PFSK-1 (cell line): ENCODE measurements at regions not wholly inside any gene's neighbourhood (a gene's known extent, or its start where the extent isn't known, plus 50 kb on each side); places are given as distances from the start of the nearest gene placed in this dataset.

Experiments used
- FOXP2 ChIP-seq: optimal IDR thresholded peaks from 2 replicates; pipeline ENCODE3; 2011; ENCODE audit warnings: borderline replicate concordance, control low read depth, inconsistent platforms; ENCODE audit not compliant: insufficient read depth; ENCODE audit errors: extremely low read length, extremely low read depth
- POLR2AphosphoS5 ChIP-seq: IDR thresholded peaks from 2 replicates; pipeline ENCODE4 v1.6.1; 2012; ENCODE audit warnings: low read depth, mild to moderate bottlenecking, control low read depth, low read length, moderate library complexity
- SIN3A ChIP-seq: IDR thresholded peaks from 2 replicates; pipeline ENCODE4 v1.6.1; 2012; ENCODE audit warnings: mild to moderate bottlenecking, low read length, moderate library complexity, borderline replicate concordance; ENCODE audit not compliant: insufficient read depth
- TAF1 ChIP-seq: IDR thresholded peaks from 2 replicates; pipeline ENCODE4 v1.6.1; 2012; ENCODE audit warnings: low read length, control low read depth, borderline replicate concordance; ENCODE audit not compliant: insufficient read depth
- TF ChIP-seq, protein P1 (sequence below), 2 experiments: IDR thresholded peaks; 2 replicates each; pipeline versions ENCODE4 v1.6.1 to v1.8.0; 2011 to 2012; ENCODE audit warnings: low read depth in 2 of 2, low read length in 2 of 2, control low read depth in 1 of 2, inconsistent platforms in 1 of 2, mild to moderate bottlenecking in 1 of 2, moderate library complexity in 1 of 2; ENCODE audit not compliant: insufficient read depth in 1 of 2

GRCh38 chr13:105552078-105552477 lies 983.4 kb downstream of the EFNB2 start:
- TF ChIP-seq SIN3A (no peak), FOXP2 (no peak), TAF1 (no peak), POLR2AphosphoS5 (no peak)
- TF ChIP-seq, protein P1, sequence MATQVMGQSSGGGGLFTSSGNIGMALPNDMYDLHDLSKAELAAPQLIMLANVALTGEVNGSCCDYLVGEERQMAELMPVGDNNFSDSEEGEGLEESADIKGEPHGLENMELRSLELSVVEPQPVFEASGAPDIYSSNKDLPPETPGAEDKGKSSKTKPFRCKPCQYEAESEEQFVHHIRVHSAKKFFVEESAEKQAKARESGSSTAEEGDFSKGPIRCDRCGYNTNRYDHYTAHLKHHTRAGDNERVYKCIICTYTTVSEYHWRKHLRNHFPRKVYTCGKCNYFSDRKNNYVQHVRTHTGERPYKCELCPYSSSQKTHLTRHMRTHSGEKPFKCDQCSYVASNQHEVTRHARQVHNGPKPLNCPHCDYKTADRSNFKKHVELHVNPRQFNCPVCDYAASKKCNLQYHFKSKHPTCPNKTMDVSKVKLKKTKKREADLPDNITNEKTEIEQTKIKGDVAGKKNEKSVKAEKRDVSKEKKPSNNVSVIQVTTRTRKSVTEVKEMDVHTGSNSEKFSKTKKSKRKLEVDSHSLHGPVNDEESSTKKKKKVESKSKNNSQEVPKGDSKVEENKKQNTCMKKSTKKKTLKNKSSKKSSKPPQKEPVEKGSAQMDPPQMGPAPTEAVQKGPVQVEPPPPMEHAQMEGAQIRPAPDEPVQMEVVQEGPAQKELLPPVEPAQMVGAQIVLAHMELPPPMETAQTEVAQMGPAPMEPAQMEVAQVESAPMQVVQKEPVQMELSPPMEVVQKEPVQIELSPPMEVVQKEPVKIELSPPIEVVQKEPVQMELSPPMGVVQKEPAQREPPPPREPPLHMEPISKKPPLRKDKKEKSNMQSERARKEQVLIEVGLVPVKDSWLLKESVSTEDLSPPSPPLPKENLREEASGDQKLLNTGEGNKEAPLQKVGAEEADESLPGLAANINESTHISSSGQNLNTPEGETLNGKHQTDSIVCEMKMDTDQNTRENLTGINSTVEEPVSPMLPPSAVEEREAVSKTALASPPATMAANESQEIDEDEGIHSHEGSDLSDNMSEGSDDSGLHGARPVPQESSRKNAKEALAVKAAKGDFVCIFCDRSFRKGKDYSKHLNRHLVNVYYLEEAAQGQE (IDR thresholded peaks at IDR 0.05; ENCODE audit: insufficient read depth in 1 of 2, low read depth in 2 of 2, low read length in 2 of 2) = no peak

- no peak for TF ChIP-seq POLR2AphosphoS5
- no peak for TF ChIP-seq SIN3A
- no peak for TF ChIP-seq TAF1
- TF ChIP-seq, protein P1 (IDR thresholded peaks at IDR 0.05; ENCODE audit: insufficient read depth in 1 of 2, low read depth in 2 of 2, low read length in 2 of 2) = no peak
- no peak for TF ChIP-seq FOXP2
Observed at GRCh38 chr13:105547851-105548250, 987.6 kb downstream of the EFNB2 start.

GRCh38 chr13:105545811-105546210 lies 989.7 kb downstream of the EFNB2 start:
- TF ChIP-seq FOXP2 (no peak), TAF1 (no peak), SIN3A (no peak), POLR2AphosphoS5 (no peak)
- TF ChIP-seq, protein P1 (IDR thresholded peaks at IDR 0.05; ENCODE audit: insufficient read depth in 1 of 2, low read depth in 2 of 2, low read length in 2 of 2) = no peak

GRCh38 chr13:105543742-105544141 lies 991.7 kb downstream of the EFNB2 start:
- TF ChIP-seq FOXP2 (no peak), SIN3A (no peak), TAF1 (no peak), POLR2AphosphoS5 (no peak)
- TF ChIP-seq, protein P1 (IDR thresholded peaks at IDR 0.05; ENCODE audit: insufficient read depth in 1 of 2, low read depth in 2 of 2, low read length in 2 of 2) = no peak

- TF ChIP-seq, protein P1 (IDR thresholded peaks at IDR 0.05; ENCODE audit: insufficient read depth in 1 of 2, low read depth in 2 of 2, low read length in 2 of 2) = no peak
- TF ChIP-seq FOXP2 (no peak), TAF1 (no peak), SIN3A (no peak), POLR2AphosphoS5 (no peak)
Observed at GRCh38 chr13:105541565-105541964, 993.9 kb downstream of the EFNB2 start.
